HL-60 (cell line): ENCODE measurements at regions not wholly inside any gene's neighbourhood (a gene's known extent, or its start where the extent isn't known, plus 50 kb on each side); places are given as distances from the start of the nearest gene placed in this dataset.

Experiments used
- DNase-seq, 2 experiments: peaks; one replicate each; pipeline ENCODE4 v3.0.0-alpha.2; 2010 to 2020; ENCODE audit warnings: low read depth in 1 of 2, low spot score in 1 of 2
- H3K27ac ChIP-seq: fragments of 250-450 bp; sonication (Bioruptor Pico); replicated peaks from 2 replicates; pipeline ENCODE4 v1.5.1; 2020; ENCODE audit warnings: mild to moderate bottlenecking, moderate library complexity
- H3K27me3 ChIP-seq: fragments of 250-450 bp; sonication (Bioruptor Pico); 2 replicates; pipeline ENCODE4 v1.5.1; 2021; ENCODE audit warnings: mild to moderate bottlenecking, moderate library complexity; ENCODE audit not compliant: insufficient read depth, poor library complexity, severe bottlenecking
- H3K4me3 ChIP-seq: replicated peaks from 2 replicates; pipeline ENCODE4 v1.5.1; 2011; ENCODE audit warnings: mild to moderate bottlenecking, control low read depth, low read length; ENCODE audit not compliant: insufficient read depth
- GABPA ChIP-seq: IDR thresholded peaks from 2 replicates; pipeline ENCODE4 v1.6.1; 2012; ENCODE audit warnings: low read depth
- POLR2AphosphoS5 ChIP-seq: IDR thresholded peaks from 2 replicates; pipeline ENCODE4 v1.6.1; 2012; ENCODE audit warnings: low read depth
- SPI1 ChIP-seq: IDR thresholded peaks from 2 replicates; pipeline ENCODE4 v1.6.1; 2012; ENCODE audit warnings: low read depth, mild to moderate bottlenecking, borderline replicate concordance
- TF ChIP-seq, protein P1 (sequence below): IDR thresholded peaks from 2 replicates; pipeline ENCODE4 v1.6.1; 2012; ENCODE audit warnings: low read depth; ENCODE audit not compliant: insufficient replicate concordance
- TF ChIP-seq, protein P2 (sequence below): IDR thresholded peaks from one replicate; pipeline ENCODE4 v1.5.1; 2011; ENCODE audit warnings: low read length, control low read depth, inconsistent platforms; ENCODE audit not compliant: insufficient read depth

DNA sequence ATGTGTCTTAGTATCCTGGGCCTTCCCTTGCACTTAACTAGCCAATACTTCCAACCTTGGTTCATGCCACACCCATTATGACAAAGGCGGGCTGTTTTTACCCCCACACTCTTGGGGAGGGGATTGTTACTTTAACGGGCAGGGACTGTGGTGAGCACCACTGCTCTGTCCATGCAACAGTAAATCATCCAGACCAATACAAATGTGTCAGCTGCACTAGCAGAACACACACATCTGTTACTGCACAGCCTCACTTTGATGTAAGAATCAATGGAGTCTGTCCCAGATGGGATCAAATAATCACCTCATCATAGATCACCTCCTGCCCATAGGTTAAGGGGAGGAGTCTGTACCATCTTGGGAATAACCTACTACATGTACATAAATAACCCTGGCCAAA, 58.1 kb downstream of the NPAP1 start:
- TF ChIP-seq, protein P1, sequence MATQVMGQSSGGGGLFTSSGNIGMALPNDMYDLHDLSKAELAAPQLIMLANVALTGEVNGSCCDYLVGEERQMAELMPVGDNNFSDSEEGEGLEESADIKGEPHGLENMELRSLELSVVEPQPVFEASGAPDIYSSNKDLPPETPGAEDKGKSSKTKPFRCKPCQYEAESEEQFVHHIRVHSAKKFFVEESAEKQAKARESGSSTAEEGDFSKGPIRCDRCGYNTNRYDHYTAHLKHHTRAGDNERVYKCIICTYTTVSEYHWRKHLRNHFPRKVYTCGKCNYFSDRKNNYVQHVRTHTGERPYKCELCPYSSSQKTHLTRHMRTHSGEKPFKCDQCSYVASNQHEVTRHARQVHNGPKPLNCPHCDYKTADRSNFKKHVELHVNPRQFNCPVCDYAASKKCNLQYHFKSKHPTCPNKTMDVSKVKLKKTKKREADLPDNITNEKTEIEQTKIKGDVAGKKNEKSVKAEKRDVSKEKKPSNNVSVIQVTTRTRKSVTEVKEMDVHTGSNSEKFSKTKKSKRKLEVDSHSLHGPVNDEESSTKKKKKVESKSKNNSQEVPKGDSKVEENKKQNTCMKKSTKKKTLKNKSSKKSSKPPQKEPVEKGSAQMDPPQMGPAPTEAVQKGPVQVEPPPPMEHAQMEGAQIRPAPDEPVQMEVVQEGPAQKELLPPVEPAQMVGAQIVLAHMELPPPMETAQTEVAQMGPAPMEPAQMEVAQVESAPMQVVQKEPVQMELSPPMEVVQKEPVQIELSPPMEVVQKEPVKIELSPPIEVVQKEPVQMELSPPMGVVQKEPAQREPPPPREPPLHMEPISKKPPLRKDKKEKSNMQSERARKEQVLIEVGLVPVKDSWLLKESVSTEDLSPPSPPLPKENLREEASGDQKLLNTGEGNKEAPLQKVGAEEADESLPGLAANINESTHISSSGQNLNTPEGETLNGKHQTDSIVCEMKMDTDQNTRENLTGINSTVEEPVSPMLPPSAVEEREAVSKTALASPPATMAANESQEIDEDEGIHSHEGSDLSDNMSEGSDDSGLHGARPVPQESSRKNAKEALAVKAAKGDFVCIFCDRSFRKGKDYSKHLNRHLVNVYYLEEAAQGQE, result no peak
- TF ChIP-seq, protein P2, sequence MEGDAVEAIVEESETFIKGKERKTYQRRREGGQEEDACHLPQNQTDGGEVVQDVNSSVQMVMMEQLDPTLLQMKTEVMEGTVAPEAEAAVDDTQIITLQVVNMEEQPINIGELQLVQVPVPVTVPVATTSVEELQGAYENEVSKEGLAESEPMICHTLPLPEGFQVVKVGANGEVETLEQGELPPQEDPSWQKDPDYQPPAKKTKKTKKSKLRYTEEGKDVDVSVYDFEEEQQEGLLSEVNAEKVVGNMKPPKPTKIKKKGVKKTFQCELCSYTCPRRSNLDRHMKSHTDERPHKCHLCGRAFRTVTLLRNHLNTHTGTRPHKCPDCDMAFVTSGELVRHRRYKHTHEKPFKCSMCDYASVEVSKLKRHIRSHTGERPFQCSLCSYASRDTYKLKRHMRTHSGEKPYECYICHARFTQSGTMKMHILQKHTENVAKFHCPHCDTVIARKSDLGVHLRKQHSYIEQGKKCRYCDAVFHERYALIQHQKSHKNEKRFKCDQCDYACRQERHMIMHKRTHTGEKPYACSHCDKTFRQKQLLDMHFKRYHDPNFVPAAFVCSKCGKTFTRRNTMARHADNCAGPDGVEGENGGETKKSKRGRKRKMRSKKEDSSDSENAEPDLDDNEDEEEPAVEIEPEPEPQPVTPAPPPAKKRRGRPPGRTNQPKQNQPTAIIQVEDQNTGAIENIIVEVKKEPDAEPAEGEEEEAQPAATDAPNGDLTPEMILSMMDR, result no peak
- TF ChIP-seq POLR2AphosphoS5, result no peak
- TF ChIP-seq SPI1, result no peak
- no peak for TF ChIP-seq GABPA
- Histone ChIP-seq H3K27me3 (no peaks in the 10 kb centered on the region), H3K27ac (no peak overlapping the region), H3K4me3 (no peak overlapping the region)
- no peak for DNase-seq

DNA sequence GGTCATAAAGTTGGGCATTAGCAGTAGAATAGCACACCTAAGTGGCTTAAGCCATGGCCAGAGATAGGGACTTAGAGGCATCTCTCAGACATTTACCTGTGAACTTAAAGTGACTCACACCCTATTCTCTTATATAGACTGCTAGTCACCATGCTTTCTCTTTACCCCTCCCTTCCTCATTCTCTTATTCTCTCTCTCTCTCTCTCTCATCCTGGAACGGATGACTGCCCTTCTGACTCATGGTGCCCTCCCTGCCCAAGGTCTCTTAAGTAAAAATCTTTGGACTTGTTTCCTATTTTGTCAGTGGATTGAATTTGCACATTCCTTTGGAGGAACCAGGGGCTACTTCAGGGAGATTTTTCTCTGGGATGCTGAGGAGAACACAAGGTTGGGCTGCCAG, 58.8 kb downstream of the NPAP1 start:
- no peaks in the 10 kb centered on the region for H3K27me3 ChIP-seq
- DNase-seq, result no peak
- H3K27ac ChIP-seq, result no peak overlapping the region
- TF ChIP-seq SPI1, result no peak
- TF ChIP-seq, protein P2, result no peak
- TF ChIP-seq GABPA, result no peak
- TF ChIP-seq POLR2AphosphoS5, result no peak
- TF ChIP-seq, protein P1, result no peak
- H3K4me3 ChIP-seq, result no peak overlapping the region

DNA sequence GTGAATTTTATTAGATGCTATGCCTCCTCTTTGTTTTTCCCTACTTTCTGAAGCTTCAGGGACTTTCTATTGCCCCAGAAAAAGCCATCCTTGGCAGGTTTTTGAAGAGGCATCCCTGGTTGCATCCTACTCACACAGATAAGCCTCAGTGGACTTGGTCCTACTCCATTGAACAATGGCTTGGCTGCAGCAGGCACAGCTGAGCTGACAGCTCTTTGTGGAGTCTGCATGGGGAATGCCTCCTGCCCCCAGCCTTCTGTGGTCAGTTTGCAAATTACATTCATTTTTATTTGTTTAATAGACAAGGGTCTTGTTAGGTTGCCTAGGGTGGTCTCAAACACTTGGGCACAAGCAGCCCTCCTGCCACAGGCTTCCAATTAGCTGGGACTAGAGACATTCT, 69.7 kb downstream of the NPAP1 start:
- no peaks in the 10 kb centered on the region for H3K27me3 ChIP-seq
- DNase-seq, result no peak
- no peak overlapping the region for H3K27ac ChIP-seq
- no peak for TF ChIP-seq GABPA
- TF ChIP-seq SPI1, result no peak
- no peak for TF ChIP-seq POLR2AphosphoS5
- TF ChIP-seq, protein P2, result no peak
- TF ChIP-seq, protein P1, result no peak
- no peak overlapping the region for H3K4me3 ChIP-seq
